ENCODE measurements at regions not wholly inside any gene's neighbourhood (a gene's known extent, or its start where the extent isn't known, plus 50 kb on each side); places are given as distances from the start of the nearest gene placed in this dataset.

- H3K4me1 ChIP-seq (ENCODE audit: low read depth, poor library complexity, severe bottlenecking), result no peaks in the 10 kb centered on the region
Measured at GRCh38 chr12:87107270-87107669, 851.1 kb upstream of the MGAT4C start.

GRCh38 chr12:87096082-87096585 is 839.9 kb upstream of the MGAT4C start:
- TF ChIP-seq CTCF (conservative IDR thresholded peaks at IDR 0.05; ENCODE audit: low read depth, low read length), result no peak
- Histone ChIP-seq H4K20me1 (ENCODE audit: insufficient read depth) (no peaks in the 10 kb centered on the region), H3K36me3 (ENCODE audit: insufficient read depth) (no peaks in the 10 kb centered on the region), H3K4me3 (IDR thresholded peaks at IDR 0.05; ENCODE audit: insufficient read depth, low read depth, low read length) (no peak overlapping the region), H3K9ac (no peak overlapping the region), H3K27ac (no peak overlapping the region), H3K4me1 (ENCODE audit: low read depth, poor library complexity, severe bottlenecking) (no peaks in the 10 kb centered on the region), H3K79me2 (ENCODE audit: insufficient read depth, low read depth) (no peaks in the 10 kb centered on the region), H3K27me3 (ENCODE audit: insufficient read depth, low read depth) (no peaks in the 10 kb centered on the region), H3K4me2 (no peak overlapping the region), H2AFZ (ENCODE audit: low read depth) (no peak overlapping the region)

More at GRCh38 chr12:87107270-87107669, 851.1 kb upstream of the MGAT4C start:
- Histone ChIP-seq H3K36me3 (ENCODE audit: insufficient read depth) (no peaks in the 10 kb centered on the region), H3K4me2 (no peak overlapping the region), H3K4me3 (IDR thresholded peaks at IDR 0.05; ENCODE audit: insufficient read depth, low read depth, low read length) (no peak overlapping the region), H4K20me1 (ENCODE audit: insufficient read depth) (no peaks in the 10 kb centered on the region), H3K27ac (no peak overlapping the region), H3K9ac (no peak overlapping the region), H3K27me3 (ENCODE audit: insufficient read depth, low read depth) (no peaks in the 10 kb centered on the region), H2AFZ (ENCODE audit: low read depth) (no peak overlapping the region), H3K79me2 (ENCODE audit: insufficient read depth, low read depth) (no peaks in the 10 kb centered on the region)
- TF ChIP-seq CTCF (conservative IDR thresholded peaks at IDR 0.05; ENCODE audit: low read depth, low read length), result no peak

GRCh38 chr12:87094356-87094755 is 838.2 kb upstream of the MGAT4C start:
- H3K79me2 ChIP-seq (ENCODE audit: insufficient read depth, low read depth), result no peaks in the 10 kb centered on the region
- H3K9ac ChIP-seq, result no peak overlapping the region
- H3K4me3 ChIP-seq (IDR thresholded peaks at IDR 0.05; ENCODE audit: insufficient read depth, low read depth, low read length), result no peak overlapping the region
- no peaks in the 10 kb centered on the region for H3K27me3 ChIP-seq (ENCODE audit: insufficient read depth, low read depth)
- H4K20me1 ChIP-seq (ENCODE audit: insufficient read depth), result no peaks in the 10 kb centered on the region
- H3K27ac ChIP-seq, result no peak overlapping the region
- H3K4me1 ChIP-seq (ENCODE audit: low read depth, poor library complexity, severe bottlenecking), result no peaks in the 10 kb centered on the region
- no peak for TF ChIP-seq CTCF (conservative IDR thresholded peaks at IDR 0.05; ENCODE audit: low read depth, low read length)
- H3K4me2 ChIP-seq, result no peak overlapping the region
- no peak overlapping the region for H2AFZ ChIP-seq (ENCODE audit: low read depth)
- H3K36me3 ChIP-seq (ENCODE audit: insufficient read depth), result no peaks in the 10 kb centered on the region

GRCh38 chr12:87092421-87092820 is 836.2 kb upstream of the MGAT4C start:
- no peak overlapping the region for H3K9ac ChIP-seq
- no peak overlapping the region for H3K27ac ChIP-seq
- H3K4me1 ChIP-seq (ENCODE audit: low read depth, poor library complexity, severe bottlenecking), result no peaks in the 10 kb centered on the region
- no peak overlapping the region for H3K4me3 ChIP-seq (IDR thresholded peaks at IDR 0.05; ENCODE audit: insufficient read depth, low read depth, low read length)
- no peak overlapping the region for H3K4me2 ChIP-seq
- no peaks in the 10 kb centered on the region for H3K79me2 ChIP-seq (ENCODE audit: insufficient read depth, low read depth)
- TF ChIP-seq CTCF (conservative IDR thresholded peaks at IDR 0.05; ENCODE audit: low read depth, low read length), result no peak
- no peak overlapping the region for H2AFZ ChIP-seq (ENCODE audit: low read depth)
- H4K20me1 ChIP-seq (ENCODE audit: insufficient read depth), result no peaks in the 10 kb centered on the region
- H3K36me3 ChIP-seq (ENCODE audit: insufficient read depth), result no peaks in the 10 kb centered on the region
- H3K27me3 ChIP-seq (ENCODE audit: insufficient read depth, low read depth), result no peaks in the 10 kb centered on the region

All from KMS-11 (cell line).